ENCODE measurements at regions not wholly inside any gene's neighbourhood (a gene's known extent, or its start where the extent isn't known, plus 50 kb on each side); places are given as distances from the start of the nearest gene placed in this dataset.
A peak's percentile ranks its signal among the peaks of the same experiment; 100 is the strongest.

GRCh38 chr6:167739721-167740475, 86.8 kb upstream of the AFDN start:
- TF ChIP-seq CTCF (IDR thresholded peaks at IDR 0.05; ENCODE audit: insufficient read depth, low read length, severe bottlenecking) = no peak
- H3K27me3 ChIP-seq (ENCODE audit: control insufficient read depth, insufficient read depth, low read length) = no peaks in the 10 kb centered on the region
- H3K36me3 ChIP-seq (ENCODE audit: control insufficient read depth, insufficient read depth, low read length) = no peaks in the 10 kb centered on the region
- FAIRE-seq (no peak), DNase-seq (ENCODE audit: low read depth) (no peak)
- H3K4me3 ChIP-seq (ENCODE audit: low read depth, low read length) = no peak overlapping the region

- H3K27me3 ChIP-seq (ENCODE audit: control insufficient read depth, insufficient read depth, low read length) = no peaks in the 10 kb centered on the region
- FAIRE-seq (no peak), DNase-seq (ENCODE audit: low read depth) (peak; percentile 6)
- no peak for TF ChIP-seq CTCF (IDR thresholded peaks at IDR 0.05; ENCODE audit: insufficient read depth, low read length, severe bottlenecking)
- H3K4me3 ChIP-seq (ENCODE audit: low read depth, low read length) = no peak overlapping the region
- H3K36me3 ChIP-seq (ENCODE audit: control insufficient read depth, insufficient read depth, low read length) = no peaks in the 10 kb centered on the region
These were observed 83.9 kb upstream of the AFDN start for GRCh38 chr6:167742719-167743303.

- TF ChIP-seq CTCF (IDR thresholded peaks at IDR 0.05; ENCODE audit: insufficient read depth, low read length, severe bottlenecking) = no peak
- H3K27me3 ChIP-seq (ENCODE audit: control insufficient read depth, insufficient read depth, low read length) = no peaks in the 10 kb centered on the region
- DNase-seq (ENCODE audit: low read depth) = no peak
- H3K4me3 ChIP-seq (ENCODE audit: low read depth, low read length) = no peak overlapping the region
- H3K36me3 ChIP-seq (ENCODE audit: control insufficient read depth, insufficient read depth, low read length) = no peaks in the 10 kb centered on the region
- no peak for FAIRE-seq
These were observed 81.7 kb upstream of the AFDN start for GRCh38 chr6:167744681-167745669.

- TF ChIP-seq CTCF (IDR thresholded peaks at IDR 0.05; ENCODE audit: insufficient read depth, low read length, severe bottlenecking) = no peak
These were observed 80.9 kb upstream of the AFDN start for GRCh38 chr6:167745670-167746389.

GRCh38 chr6:167746390-167746907, 80.3 kb upstream of the AFDN start:
- no peak for DNase-seq (ENCODE audit: low read depth)
- TF ChIP-seq CTCF (IDR thresholded peaks at IDR 0.05; ENCODE audit: insufficient read depth, low read length, severe bottlenecking) = no peak
- Histone ChIP-seq H3K4me3 (ENCODE audit: low read depth, low read length) (no peak overlapping the region), H3K36me3 (ENCODE audit: control insufficient read depth, insufficient read depth, low read length) (no peaks in the 10 kb centered on the region), H3K27me3 (ENCODE audit: control insufficient read depth, insufficient read depth, low read length) (no peaks in the 10 kb centered on the region)
- no peak for FAIRE-seq

More at GRCh38 chr6:167745670-167746389, 80.9 kb upstream of the AFDN start:
- no peaks in the 10 kb centered on the region for H3K36me3 ChIP-seq (ENCODE audit: control insufficient read depth, insufficient read depth, low read length)
- no peak for FAIRE-seq
- no peak overlapping the region for H3K4me3 ChIP-seq (ENCODE audit: low read depth, low read length)
- DNase-seq (ENCODE audit: low read depth) = no peak
- no peaks in the 10 kb centered on the region for H3K27me3 ChIP-seq (ENCODE audit: control insufficient read depth, insufficient read depth, low read length)
